Prostate gland (tissue), 2 donors: ENCODE measurements at regions not wholly inside any gene's neighbourhood (a gene's known extent, or its start where the extent isn't known, plus 50 kb on each side); places are given as distances from the start of the nearest gene placed in this dataset.

Experiments
- DNase-seq: peaks from one replicate; pipeline ENCODE4 v3.0.0-alpha.2; 2019; ENCODE audit warnings: low spot score
- H3K27ac ChIP-seq, 2 donors: fragments of 200-600 bp; sonication (generic); 2 replicates each; pipeline ENCODE4 v1.5.1; 2017 to 2019
- H3K27me3 ChIP-seq: fragments of 200-600 bp; sonication (generic); replicated peaks from 2 replicates; pipeline ENCODE4 v1.5.1; 2019; ENCODE audit not compliant: insufficient read depth
- H3K36me3 ChIP-seq, 2 donors: fragments of 200-600 bp; sonication (generic); 1 replicate in 1 of 2; 2 replicates in 1 of 2; pipeline versions ENCODE4 v1.5.1 to v1.8.1; 2017 to 2019
- H3K4me1 ChIP-seq: fragments of 200-600 bp; sonication (generic); replicated peaks from 2 replicates; pipeline ENCODE4 v1.5.1; 2019
- H3K4me3 ChIP-seq, 2 donors: fragments of 200-600 bp; sonication (generic); 2 replicates each; pipeline ENCODE4 v1.5.1; 2017 to 2019
- H3K9me3 ChIP-seq: fragments of 200-600 bp; sonication (generic); 2 replicates; pipeline ENCODE4 v1.5.1; 2017
- CTCF ChIP-seq, 4 experiments: fragments of 200-600 bp in 2 of 4; fragments of 450-650 bp in 2 of 4; sonication (generic) in 2 of 4; IDR thresholded peaks; 1 replicate in 3 of 4; 2 replicates in 1 of 4; pipeline ENCODE4 v1.5.1; 2016 to 2019; ENCODE audit warnings: antibody characterized with exemption in 4 of 4, mild to moderate bottlenecking in 2 of 4, moderate library complexity in 2 of 4
- POLR2A ChIP-seq: fragments of 450-650 bp; IDR thresholded peaks from one replicate; pipeline ENCODE4 v1.6.1; 2016; ENCODE audit warnings: antibody characterized with exemption, mild to moderate bottlenecking
- POLR2AphosphoS5 ChIP-seq: sonication (generic); formaldehyde crosslinking; IDR thresholded peaks from one replicate; pipeline ENCODE4 v1.6.1; 2017; ENCODE audit warnings: antibody characterized with exemption
- WGBS: methylation state at CpG from one replicate; pipeline ENCODE4 v1.1.5; 2018; 5-methylcytosine and 5-hydroxymethylcytosine counted together
- intact Hi-C: fragments of 100-400 bp; cut with DNase I; formaldehyde crosslinking; loops from one replicate; pipeline ENCODE4 v1.14.2; 2022

- no peak overlapping the region for H3K4me3 ChIP-seq
- no peaks in the 10 kb centered on the region for H3K36me3 ChIP-seq
- no peak for DNase-seq
- no peaks in the 10 kb centered on the region for H3K4me1 ChIP-seq
- TF ChIP-seq POLR2A, result no peak
- no peak for TF ChIP-seq CTCF (IDR thresholded peaks at IDR 0.05)
- no peak for TF ChIP-seq POLR2AphosphoS5
- H3K27ac ChIP-seq, result no peak overlapping the region
- WGBS, result 70% methylated on average over 3 of the region's 3 CpGs
- no peaks in the 10 kb centered on the region for H3K27me3 ChIP-seq
- no peaks in the 10 kb centered on the region for H3K9me3 ChIP-seq
- intact Hi-C loops, result no loop called here
Measured at GRCh38 chr15:100807028-100807427, 72.6 kb upstream of the ALDH1A3 start.

GRCh38 chr15:100808691-100809090, 70.9 kb upstream of the ALDH1A3 start:
- 78% methylated on average over 3 of the region's 3 CpGs for WGBS

GRCh38 chr15:100809151-100809550, 70.5 kb upstream of the ALDH1A3 start:
- Histone ChIP-seq H3K4me1 (no peaks in the 10 kb centered on the region), H3K27me3 (no peaks in the 10 kb centered on the region), H3K36me3 (no peaks in the 10 kb centered on the region), H3K4me3 (no peak overlapping the region), H3K9me3 (no peaks in the 10 kb centered on the region), H3K27ac (no peak overlapping the region)
- no peak for DNase-seq
- TF ChIP-seq CTCF (IDR thresholded peaks at IDR 0.05), result no peak
- no peak for TF ChIP-seq POLR2AphosphoS5
- intact Hi-C loops, result no loop called here

More at GRCh38 chr15:100808691-100809090, 70.9 kb upstream of the ALDH1A3 start:
- no peak for DNase-seq
- no peak for TF ChIP-seq POLR2A
- TF ChIP-seq CTCF (IDR thresholded peaks at IDR 0.05), result no peak
- TF ChIP-seq POLR2AphosphoS5, result no peak
- H3K4me1 ChIP-seq, result no peaks in the 10 kb centered on the region
- no peak overlapping the region for H3K27ac ChIP-seq
- no peaks in the 10 kb centered on the region for H3K36me3 ChIP-seq
- H3K4me3 ChIP-seq, result no peak overlapping the region
- H3K9me3 ChIP-seq, result no peaks in the 10 kb centered on the region
- no peaks in the 10 kb centered on the region for H3K27me3 ChIP-seq
- intact Hi-C loops, result no loop called here

- no peak overlapping the region for H3K27ac ChIP-seq
- H3K4me1 ChIP-seq, result no peaks in the 10 kb centered on the region
- no peaks in the 10 kb centered on the region for H3K36me3 ChIP-seq
- TF ChIP-seq CTCF (IDR thresholded peaks at IDR 0.05), result no peak
- TF ChIP-seq POLR2AphosphoS5, result no peak
- TF ChIP-seq POLR2A, result no peak
- H3K9me3 ChIP-seq, result no peaks in the 10 kb centered on the region
- WGBS, result 97% methylated on average over 3 of the region's 3 CpGs
- DNase-seq, result no peak
- H3K4me3 ChIP-seq, result no peak overlapping the region
- intact Hi-C loops, result no loop called here
- H3K27me3 ChIP-seq, result no peaks in the 10 kb centered on the region
Measured at GRCh38 chr15:100809587-100809986, 70.0 kb upstream of the ALDH1A3 start.

GRCh38 chr15:100810229-100810628, 69.4 kb upstream of the ALDH1A3 start:
- no peaks in the 10 kb centered on the region for H3K36me3 ChIP-seq
- TF ChIP-seq POLR2AphosphoS5 (no peak), CTCF (IDR thresholded peaks at IDR 0.05) (no peak), POLR2A (no peak)
- H3K27ac ChIP-seq, result no peak overlapping the region
- intact Hi-C loops, result no loop called here
- no peak for DNase-seq
- H3K4me3 ChIP-seq, result no peak overlapping the region
- H3K27me3 ChIP-seq, result no peaks in the 10 kb centered on the region
- 96% methylated on average over 2 of the region's 2 CpGs for WGBS
- no peaks in the 10 kb centered on the region for H3K9me3 ChIP-seq
- H3K4me1 ChIP-seq, result no peaks in the 10 kb centered on the region
